NCI-H2107 treated with DMSO at 0.1 percent for 48 hours (cell line): ENCODE measurements at regions not wholly inside any gene's neighbourhood (a gene's known extent, or its start where the extent isn't known, plus 50 kb on each side); places are given as distances from the start of the nearest gene placed in this dataset.
A peak's percentile ranks its signal among the peaks of the same experiment; 100 is the strongest.

Experiments used
- DNase-seq: peaks from one replicate; lab custom pipeline; 2025; ENCODE audit not compliant: unreplicated experiment; lab: John Stamatoyannopoulos, UW

DNA sequence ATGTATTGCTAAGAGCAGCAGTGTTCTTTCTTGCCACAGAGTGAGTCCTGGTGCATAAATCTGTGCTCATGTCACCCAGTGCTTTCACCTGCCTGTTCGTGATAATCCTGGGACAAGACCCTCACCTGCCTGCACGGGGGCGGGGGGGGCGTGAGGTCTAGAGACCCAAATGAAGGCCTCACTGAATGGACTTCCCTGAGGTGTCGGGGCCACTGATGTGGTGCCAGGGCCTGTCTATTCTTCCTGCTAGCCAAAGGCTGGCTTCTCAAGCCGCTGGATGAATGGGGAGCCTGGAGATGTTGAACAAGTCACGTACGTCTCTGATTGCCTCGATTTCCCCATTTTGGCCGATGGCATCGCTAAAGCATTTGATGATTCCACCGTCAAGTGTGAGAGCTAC, 118.8 kb upstream of the IRF2BP2 start:
- no peak for DNase-seq

DNA sequence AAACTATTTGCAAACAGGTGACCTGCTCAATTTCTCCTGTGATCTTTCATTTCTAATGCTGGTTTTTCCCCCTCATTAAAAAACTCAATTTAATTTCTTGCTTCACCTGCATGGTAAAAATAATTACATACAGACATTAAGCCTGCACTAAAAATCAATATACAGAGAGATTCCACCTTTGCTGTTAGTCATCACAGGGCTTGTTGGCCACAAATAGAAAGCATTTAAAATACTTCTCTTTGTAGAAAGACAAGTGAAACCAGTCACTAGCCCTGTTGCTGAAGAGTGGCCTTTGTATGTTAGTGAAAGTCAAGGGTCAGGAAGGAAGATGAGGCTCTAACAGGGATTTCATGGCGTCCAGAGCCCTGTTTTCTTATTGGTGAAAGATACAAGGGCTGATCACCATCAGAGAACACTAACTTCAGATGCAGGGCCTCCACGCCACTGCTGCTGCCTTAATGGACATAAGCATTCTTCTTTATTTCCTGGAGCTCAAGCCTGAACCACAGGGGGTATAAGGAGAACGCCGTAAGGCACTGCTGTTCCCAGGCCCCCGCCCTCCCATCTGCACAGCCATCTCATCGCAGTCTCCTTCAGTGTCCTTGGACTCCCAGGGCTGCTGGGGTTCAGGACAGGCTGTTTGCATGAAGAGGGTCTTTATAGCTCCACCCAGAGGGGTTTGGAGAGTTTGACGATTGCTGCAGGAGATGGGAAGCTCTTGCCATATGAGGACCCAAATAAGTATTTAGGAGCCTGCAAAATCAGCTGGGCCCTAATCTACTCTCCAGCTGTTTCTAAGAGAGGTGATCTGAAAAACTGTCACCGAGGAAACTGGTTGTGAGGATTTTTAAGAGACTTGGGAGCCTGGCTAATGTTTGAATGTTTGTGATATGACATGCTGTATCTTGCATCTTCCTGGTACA, 117.3 kb upstream of the IRF2BP2 start:
- DNase-seq: peak; percentile 64

DNA sequence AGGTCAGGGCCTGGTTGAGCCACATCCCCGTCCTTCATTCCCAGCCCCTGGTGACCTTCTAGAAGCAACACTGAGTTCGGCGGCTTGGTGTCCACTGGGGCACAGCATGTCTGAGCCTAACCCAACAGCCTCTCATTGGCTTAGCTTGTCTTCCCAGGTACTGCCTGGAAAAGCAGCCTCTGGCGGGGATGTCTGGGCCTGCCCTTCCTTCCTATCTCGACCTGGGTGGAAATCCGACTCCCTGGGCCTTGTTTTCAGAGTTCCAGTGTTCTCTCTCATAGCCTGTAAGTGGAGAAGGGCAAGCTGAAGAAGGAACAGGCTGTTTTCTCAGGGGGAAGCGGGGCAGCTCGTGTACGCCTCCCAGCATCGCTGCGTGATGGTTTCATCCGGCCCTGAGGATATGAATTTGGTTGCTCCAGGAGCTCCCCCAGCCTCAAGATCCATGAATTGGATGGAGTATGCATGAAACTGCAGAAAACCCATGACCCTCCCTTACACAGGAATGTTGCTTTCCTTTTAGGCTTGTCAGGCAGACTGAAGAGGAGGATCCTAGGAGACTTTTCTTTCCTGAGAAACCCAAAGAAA, 116.5 kb upstream of the IRF2BP2 start:
- DNase-seq: peak; percentile 97

DNA sequence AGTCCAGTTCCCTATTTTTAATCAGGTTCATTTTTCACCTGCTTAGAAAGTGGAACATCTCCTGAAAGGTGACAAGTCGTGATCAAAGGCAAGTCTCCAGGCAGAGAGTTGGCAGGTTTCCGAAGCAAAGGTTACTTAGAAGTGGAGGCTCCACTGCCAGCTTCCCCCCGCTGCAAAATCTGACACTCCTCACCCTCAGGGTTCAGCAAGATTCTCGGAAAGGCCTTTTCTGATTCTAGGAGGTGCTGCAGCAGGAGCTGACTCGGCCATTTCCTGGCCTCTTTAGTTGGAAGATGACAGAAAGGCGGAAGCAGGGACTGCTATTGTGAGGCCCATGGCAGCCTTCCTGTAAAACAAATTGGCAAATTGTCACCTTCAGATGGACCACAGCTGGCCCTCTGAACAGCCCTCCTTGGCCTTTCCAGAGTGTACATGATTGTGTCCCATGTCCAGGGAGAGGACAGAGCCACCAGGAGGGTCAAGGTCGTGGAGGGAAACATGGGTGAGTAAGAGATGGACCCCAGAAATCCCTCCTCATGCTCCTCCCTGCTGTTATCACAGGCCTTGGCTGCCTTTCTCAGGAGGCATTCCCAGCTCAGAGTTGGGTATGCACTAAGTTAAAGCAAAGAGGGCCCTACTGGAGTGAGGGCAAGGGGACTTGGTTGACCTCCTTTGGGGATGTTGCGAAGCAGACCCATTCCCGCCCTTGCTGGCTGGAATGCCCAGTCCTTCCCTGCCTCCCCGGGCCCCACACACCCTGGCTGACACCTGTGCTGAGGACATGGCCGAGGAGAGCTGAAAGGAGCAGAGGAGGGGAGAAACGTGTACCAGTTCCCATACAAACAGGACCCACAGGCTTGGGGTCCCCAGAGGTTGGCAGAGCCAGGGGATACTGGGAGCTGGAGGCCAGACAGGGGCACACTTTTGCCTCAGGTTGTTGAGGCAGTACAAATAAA, 115.5 kb upstream of the IRF2BP2 start:
- no peak for DNase-seq

DNA sequence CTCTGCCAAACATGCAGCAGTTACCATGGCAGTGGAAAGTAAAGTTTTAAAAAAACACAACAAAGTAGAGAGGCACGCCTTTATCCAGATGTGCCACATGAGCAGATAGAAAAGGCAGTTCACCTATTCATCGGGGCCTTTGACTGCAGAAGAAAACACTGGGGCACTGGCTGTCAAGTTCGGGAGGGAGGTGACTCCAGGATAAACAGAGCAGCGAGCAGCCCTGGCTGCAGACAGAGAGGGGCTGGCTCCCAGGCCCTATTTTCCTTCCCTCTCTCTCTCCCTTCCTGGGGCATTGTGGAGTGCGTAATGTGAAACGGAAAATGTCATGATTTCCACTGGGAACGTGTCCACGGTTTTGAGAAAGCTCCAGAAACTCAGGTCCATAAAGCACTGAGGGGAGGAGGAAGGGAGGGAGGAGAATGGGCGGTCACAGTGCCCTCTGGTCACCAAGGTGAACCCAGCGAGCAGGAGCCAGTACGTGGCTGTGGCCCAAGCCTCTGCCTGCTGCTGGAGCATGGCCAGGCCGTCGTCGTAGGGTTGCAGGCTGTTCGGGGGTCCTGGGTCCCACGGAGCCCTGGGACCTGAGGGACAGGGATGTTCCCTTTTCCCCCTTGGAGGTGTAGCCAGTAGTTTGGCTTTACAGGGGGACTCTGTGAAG, 114.7 kb upstream of the IRF2BP2 start:
- no peak for DNase-seq

DNA sequence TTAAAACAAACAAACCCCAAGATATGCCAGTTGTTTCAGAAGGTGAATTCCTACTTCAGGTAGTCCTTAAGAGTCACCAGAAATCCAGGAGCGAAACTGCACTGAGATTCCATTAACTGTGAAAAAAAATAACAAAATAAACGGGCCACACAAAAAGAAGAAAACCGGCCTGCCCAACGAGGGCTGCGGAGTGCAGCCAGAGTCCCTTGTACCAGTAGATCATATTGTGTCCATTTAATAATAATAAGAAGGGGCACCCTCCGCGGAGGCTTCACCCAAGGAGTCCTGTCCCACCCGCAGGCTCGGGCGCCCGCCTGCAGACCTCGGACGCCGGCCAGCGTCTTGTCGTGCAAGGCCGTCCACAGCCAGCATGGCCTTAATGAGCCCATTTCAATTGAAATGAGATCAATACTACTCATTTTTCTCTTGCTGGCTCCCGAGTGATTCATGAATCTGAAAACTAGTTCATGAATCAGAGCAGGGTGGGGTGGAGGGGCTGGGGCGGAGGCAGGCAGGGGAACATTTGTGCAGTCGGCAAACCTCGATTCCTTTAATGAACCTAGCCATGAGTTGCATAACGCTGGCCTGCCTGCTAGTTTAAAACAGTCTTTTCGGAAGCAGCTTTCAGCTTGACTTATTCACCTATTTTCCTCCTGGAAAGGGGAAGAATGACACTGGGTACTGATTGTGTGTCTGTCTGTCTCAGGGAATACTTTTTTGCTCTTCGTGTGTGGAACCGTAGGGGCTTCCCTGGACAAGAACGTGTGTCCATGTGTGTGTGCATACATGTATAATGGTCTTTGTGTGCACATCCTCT, 113.1 kb upstream of the IRF2BP2 start:
- DNase-seq: no peak

DNA sequence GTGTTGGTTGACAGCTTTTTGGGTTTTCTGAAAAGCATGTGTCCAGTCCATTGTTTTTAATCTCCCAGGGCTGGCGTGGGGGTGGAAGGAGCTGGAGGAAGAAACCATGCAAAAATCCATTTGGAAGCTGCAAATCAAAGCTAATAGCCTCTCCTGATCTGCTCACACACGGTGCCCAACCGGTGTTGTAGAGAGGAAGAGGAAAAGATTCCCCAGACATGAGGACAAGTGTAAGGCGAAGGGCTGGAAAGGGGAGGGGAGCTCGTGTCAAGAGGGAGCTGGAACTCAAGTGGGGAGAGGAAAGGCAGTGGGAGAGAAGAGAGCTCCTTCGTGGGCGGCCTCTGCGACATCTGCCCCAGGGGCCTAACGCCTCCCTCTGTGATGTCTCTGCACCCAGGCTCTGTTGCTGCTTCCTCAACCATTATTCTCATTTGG, 112.3 kb upstream of the IRF2BP2 start:
- no peak for DNase-seq

DNA sequence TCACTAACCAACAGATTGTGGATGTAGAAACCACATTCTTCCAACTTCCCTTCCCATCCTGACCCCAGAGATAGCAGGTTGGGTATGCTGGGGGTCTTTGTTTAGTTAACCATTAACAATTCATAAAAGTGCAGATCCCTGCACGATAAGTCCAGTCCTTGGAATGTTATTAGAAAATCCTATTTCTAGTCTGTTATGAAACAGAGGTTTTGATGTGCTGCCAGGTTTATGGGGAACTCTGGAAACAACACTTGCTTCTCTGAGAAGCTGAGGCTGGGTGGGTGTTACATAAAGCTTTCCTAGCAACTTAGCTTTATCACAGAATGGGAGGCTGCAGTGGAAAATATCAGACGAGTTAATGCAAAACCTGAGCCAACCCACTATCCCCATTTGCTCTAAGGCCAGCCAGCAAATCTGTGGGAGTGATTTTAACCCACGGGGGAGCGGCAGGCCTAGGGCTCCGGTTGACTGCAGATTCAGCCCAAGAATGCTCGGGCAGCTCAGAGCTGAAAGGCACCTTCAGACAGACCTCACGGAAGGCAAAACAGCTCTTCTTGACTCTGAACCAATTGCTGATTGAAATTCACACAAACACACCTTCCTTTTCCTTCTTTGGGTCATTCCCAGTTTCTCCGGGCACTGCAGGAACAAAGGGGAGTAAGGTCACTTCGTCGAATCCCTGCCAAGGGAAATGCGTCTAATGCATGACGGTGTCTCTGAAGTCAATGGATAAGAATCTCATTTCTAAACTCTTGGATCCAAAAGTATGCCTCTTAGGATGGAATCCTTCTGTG, 111.7 kb upstream of the IRF2BP2 start:
- DNase-seq: no peak

DNA sequence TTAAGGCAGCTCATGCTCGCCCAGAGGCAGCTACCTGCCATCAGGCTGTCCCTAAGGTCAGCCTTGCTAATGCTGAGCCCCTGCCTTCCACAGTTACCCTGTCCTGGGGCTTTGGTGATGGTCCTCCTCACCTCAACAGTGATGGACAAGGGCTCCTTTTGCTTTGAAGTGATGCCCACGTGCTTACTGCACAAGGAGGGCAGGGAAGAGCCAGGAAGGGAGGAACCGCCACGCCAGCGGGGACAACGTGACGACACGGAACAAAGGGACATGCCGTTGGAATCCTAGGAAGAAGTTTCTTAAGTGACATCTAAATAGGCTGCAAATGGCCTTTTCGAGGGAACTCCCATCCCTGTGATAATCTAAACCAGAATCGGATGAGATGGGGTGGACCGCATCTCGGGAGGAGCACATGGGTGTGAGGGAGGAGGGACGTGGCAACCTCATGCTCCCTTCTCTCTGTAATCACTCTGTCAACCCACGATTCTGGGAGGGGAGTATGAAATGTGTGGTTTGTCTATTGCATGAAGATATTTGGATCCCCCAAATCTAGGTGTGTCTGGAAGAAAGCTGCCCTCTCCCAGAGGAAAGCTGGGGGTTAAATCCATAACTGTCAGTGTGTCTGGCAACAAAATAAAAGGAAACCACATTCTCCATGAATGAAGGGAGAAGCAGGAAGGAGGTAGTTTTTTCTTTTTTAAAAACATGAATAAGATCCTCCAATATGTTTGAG, 110.9 kb upstream of the IRF2BP2 start:
- no peak for DNase-seq

DNA sequence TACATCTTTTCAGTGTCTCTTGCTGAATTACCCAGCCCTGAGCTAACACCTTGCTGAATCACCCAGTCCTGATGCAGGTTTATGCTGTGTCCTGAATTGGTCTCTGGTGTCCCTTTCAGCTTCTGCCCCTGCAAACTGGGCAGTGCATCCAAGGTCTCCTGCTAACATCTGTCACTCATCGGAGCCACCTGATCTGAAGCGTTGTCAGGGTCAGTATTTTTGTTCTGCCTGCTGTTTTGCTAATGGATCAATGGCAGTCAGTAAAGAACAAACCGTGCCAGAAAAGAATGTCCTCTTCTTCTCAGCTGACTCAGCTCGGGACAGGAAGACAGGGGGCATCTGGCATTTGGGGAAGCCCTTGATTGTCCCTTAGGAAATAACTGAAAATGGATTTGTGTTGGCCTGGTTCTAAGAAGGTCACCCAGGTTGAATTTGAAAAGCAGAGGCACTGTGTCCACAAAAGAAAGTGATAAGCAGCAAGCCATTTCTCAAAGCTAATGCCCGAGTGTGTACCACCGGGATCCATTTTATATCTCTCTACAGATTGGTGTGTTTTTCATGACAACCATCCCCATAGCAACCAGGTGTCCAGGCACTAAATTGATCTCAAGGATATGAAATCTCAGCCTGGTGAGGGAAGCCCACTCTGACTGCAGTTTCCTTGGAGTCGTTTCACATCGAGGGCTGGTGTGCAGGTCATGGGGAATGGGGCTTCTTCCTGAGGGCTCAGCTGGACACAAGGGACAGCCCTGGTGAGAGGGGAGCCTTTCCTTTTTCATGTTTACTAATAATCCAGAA, 109.7 kb upstream of the IRF2BP2 start:
- no peak for DNase-seq

DNA sequence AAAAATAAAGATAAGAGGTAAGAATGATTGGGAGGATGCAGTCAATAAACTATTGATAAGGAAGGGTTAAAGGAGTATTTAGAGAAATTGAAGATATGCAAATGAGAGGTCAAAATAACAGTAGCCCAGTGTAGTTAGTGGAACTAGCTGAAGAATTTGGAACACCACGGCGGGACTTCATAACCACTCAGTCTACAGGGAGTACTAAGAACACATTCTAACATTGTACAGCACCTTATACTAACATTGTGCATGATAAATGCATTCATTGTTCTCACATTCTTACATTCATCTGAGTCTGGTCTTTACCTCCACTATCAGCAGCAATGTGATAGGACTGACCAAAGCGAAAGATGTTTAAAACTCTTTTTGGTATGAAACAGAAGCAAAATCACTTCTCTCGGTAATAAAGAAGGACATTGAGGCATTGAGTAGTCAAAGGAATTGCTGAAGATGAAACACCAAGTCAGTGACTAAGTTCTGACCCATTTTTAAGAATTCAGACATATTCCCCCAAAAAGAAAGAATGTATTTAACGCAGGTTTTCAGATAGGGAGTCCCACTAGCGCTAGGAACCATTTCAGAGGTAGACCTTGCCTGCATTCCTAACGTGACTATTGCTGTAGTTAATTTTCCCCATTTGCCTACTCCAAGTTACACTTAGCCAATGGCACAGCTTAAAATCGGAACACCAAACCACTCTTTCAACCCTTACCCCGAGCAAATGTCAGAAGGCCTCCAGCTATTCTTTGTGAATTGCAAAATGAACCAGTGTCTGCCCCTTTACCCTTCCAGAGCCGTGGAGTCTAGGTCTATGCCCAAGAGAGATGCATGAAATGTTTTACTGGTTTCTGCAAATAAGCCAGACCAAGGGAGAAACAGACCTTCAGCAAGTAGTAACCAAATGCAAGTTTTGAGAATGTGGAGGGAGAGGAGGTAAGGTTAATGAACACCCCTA, 108.8 kb upstream of the IRF2BP2 start:
- DNase-seq: no peak

DNA sequence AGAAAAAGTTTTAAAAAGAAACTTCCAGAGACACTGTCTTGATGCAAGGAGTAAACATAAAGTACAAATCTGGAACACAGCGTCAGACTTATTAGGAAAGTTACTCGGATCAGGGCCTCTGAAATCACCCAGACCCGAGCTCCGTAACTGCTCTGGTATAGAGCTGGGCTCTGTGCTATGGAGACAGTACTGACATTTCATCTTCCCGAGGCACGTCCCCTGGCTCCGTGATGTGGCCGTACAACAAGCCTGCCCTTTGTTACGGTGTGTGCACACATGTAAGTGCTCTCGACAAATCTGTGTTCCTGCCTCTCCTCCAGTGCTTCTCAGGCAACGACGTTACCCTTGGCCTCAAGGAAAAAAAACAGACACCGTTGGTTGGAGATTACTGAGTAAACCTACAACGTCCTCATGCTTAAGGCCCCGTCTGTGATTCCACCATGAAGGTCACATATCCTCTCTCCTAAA, 107.0 kb upstream of the IRF2BP2 start:
- DNase-seq: no peak

DNA sequence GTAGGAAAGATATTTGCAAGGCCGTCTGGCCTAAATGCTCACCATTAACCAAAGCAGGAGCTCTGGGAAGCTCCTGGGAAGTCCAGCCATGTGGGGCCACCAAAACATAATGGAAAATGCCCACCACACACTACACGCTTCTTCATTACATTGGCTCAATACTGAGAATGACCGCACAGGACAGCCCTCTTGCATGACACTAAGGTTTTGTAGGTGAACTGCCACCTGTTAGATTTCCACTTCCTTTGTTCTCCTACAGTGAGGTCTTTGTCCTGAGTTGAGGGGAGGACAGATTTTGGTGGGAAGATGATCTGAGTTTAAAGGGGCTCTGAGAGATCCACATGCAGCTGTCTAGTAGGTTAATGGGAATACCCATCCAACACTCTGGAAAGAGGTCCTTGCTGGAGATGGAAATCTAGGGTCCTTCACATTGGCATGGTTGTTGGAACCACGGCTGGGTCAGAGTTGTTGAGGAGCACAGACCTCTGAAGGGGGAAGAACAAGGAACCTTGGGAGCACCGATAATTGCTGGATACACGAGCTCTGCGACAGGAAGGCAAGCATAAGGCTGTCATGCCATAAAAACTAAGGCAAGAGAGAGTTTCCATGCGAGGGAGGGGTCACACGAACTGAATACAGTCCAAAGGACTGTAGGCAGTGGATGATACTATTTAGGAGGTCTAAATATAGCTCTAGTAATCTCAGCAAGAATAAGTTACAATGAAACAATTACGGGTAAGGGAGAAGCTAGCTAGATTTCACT, 105.5 kb upstream of the IRF2BP2 start:
- DNase-seq: no peak

DNA sequence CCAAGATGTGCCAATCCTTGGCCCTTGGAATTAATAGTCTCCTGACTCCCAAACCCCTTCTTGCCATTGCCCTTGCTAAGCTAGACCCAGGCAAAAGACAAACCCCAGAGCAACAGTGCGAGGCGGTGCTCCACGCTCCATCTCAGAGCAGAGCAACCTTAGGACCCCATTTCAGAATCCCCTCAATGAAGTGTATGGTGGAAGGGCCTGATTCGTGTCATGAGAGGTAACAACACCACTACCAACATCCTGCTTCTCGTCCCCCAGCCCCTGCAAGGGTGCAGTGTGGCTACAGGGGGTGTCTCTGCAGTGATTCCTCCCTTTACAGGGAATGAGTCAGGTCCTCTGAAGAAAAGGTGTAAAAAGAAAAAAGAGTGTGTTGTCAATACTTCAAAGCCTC, 103.9 kb upstream of the IRF2BP2 start:
- DNase-seq: no peak

DNA sequence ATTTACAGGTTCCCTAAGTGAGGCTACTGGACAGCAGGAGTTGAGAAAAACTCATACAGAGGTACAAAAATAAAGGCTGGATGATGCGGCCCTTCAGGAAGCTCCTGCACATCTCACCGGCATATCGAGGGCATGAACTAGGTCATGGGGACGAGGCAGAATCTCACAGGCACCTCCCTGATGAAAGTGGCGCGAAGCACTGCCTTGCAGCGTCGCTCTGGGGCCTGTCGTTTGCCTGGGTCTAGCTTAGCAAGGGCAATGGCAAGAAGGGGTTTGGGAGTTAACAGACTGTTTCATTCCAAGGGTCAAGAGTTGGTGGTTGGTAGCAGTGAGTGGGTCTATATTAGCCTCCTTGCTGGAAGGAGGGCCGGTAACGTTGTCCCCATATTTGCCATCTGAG, 103.5 kb upstream of the IRF2BP2 start:
- DNase-seq: no peak

DNA sequence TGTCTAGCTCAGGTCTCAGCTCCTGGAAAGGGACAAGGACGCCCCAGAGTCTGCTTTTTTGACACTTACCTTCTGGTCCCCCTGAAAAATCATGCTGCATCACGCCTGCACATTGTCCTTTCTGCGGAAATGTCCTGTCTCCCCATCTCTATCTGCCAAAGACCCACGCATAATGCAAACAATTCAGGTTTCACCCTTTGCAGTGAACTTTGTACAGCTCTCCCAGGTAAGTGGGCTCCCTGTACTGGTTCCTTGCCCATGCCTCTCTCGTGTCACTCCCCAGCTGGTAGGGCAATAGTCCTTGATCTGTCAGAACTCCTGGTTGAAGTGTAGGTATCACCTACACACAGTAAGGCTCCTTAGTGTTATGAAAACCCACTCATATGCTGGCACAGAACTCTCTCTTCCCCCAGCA, 102.9 kb upstream of the IRF2BP2 start:
- no peak for DNase-seq
